Common myeloid progenitor, CD34-positive (primary cell): ENCODE measurements at regions not wholly inside any gene's neighbourhood (a gene's known extent, or its start where the extent isn't known, plus 50 kb on each side); places are given as distances from the start of the nearest gene placed in this dataset.

Source experiments
- CTCF ChIA-PET: fragments of 350-600 bp; sonication (Branson Sonifier 250); formaldehyde crosslinking; loops from one replicate; lab custom pipeline; 2021; ENCODE audit warnings: antibody characterized with exemption; lab: Charles Lee
- POLR2A ChIA-PET: fragments of 350-600 bp; sonication (Branson Sonifier 250); formaldehyde crosslinking; loops from one replicate; lab custom pipeline; 2021; ENCODE audit warnings: antibody characterized with exemption; lab: Charles Lee
- DNase-seq, 3 donors: peaks; one replicate each; pipeline versions ENCODE4 v3.0.0 to v3.0.0-alpha.2; 2013
- H3K27ac ChIP-seq, 2 experiments: 1 replicate in 1 of 2; 2 replicates in 1 of 2; pipeline ENCODE4 v1.7.0; 2013; ENCODE audit warnings: inconsistent platforms in 2 of 2, low read length in 2 of 2, mild to moderate bottlenecking in 2 of 2, low read depth in 1 of 2, moderate library complexity in 1 of 2; ENCODE audit not compliant: severe bottlenecking in 2 of 2, insufficient read depth in 1 of 2, poor library complexity in 1 of 2
- H3K27me3 ChIP-seq, 5 experiments: replicated peaks in 2 of 5; 1 replicate in 3 of 5; 2 replicates in 2 of 5; pipeline versions ENCODE4 v1.6.1 to v1.7.0; 2013; ENCODE audit warnings: low read length in 4 of 5, mild to moderate bottlenecking in 2 of 5, moderate library complexity in 2 of 5, inconsistent platforms in 1 of 5; ENCODE audit not compliant: insufficient read depth in 5 of 5, control insufficient read depth in 4 of 5
- H3K36me3 ChIP-seq, 4 experiments: 1 replicate in 2 of 4; 2 replicates in 2 of 4; pipeline versions ENCODE4 v1.6.1 to v1.7.0; 2013; ENCODE audit warnings: low read length in 3 of 4, control low read depth in 1 of 4, mild to moderate bottlenecking in 1 of 4; ENCODE audit not compliant: control insufficient read depth in 4 of 4, insufficient read depth in 4 of 4
- H3K4me1 ChIP-seq, 4 experiments: 1 replicate in 3 of 4; 2 replicates in 1 of 4; pipeline versions ENCODE4 v1.6.1 to v1.7.1; 2013; ENCODE audit warnings: low read length in 3 of 4, mild to moderate bottlenecking in 3 of 4, control low read depth in 1 of 4, inconsistent platforms in 1 of 4, moderate library complexity in 1 of 4; ENCODE audit not compliant: control insufficient read depth in 4 of 4, insufficient read depth in 4 of 4; ENCODE audit errors: control extremely low read depth in 1 of 4
- H3K4me3 ChIP-seq, 7 experiments: 1 replicate in 4 of 7; 2 replicates in 3 of 7; pipeline versions ENCODE4 v1.5.1 to v1.7.0; 2013; ENCODE audit warnings: mild to moderate bottlenecking in 7 of 7, low read length in 6 of 7, moderate library complexity in 6 of 7, inconsistent platforms in 2 of 7, low read depth in 2 of 7, control low read depth in 1 of 7; ENCODE audit not compliant: insufficient read depth in 4 of 7, control insufficient read depth in 1 of 7; ENCODE audit errors: extremely low read depth in 1 of 7
- H3K9me3 ChIP-seq, 5 experiments: 1 replicate in 4 of 5; 2 replicates in 1 of 5; pipeline versions ENCODE4 v1.6.1 to v1.7.1; 2013; ENCODE audit warnings: low read length in 4 of 5, mild to moderate bottlenecking in 2 of 5, inconsistent platforms in 1 of 5, low read depth in 1 of 5, moderate library complexity in 1 of 5; ENCODE audit not compliant: control insufficient read depth in 4 of 5, insufficient read depth in 2 of 5; ENCODE audit errors: control extremely low read depth in 1 of 5
- WGBS: methylation state at CpG from one replicate; pipeline ENCODE4 v1.1.5; 2013; ENCODE audit not compliant: insufficient coverage; 5-methylcytosine and 5-hydroxymethylcytosine counted together

DNA sequence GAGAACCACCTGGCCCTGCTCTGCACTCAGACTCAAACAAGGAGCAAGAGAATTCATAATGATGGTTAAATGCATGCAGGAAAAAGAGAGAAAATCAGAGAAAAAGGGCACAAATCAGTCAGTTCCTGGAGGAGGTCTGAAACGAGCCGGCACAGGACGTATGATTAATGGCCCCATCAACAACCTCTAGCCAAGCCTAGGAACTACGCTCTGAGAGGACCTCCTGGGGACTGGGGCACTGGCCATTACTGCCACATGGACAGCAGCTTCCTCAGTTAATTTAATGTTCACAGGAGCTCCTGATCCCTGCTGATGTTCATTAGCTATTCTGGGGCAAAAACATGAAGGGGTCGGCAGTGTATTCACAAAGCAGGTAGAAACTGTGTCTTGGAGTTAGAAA is 238.1 kb downstream of the MED10 start:
- no peaks in the 10 kb centered on the region for H3K4me1 ChIP-seq
- 37% methylated on average over 4 of the region's 5 CpGs for WGBS
- no peaks in the 10 kb centered on the region for H3K36me3 ChIP-seq
- no peaks in the 10 kb centered on the region for H3K27me3 ChIP-seq
- DNase-seq = no peak
- no peak overlapping the region for H3K4me3 ChIP-seq
- ChIA-PET POLR2A (no interaction called here), CTCF (no interaction called here)
- no peaks in the 10 kb centered on the region for H3K9me3 ChIP-seq
- no peak overlapping the region for H3K27ac ChIP-seq

GRCh38 chr5:6135977-6136376 is 242.4 kb downstream of the MED10 start:
- CTCF ChIA-PET = no interaction called here
- no peak overlapping the region for H3K4me3 ChIP-seq
- no peaks in the 10 kb centered on the region for H3K9me3 ChIP-seq
- H3K27me3 ChIP-seq = no peaks in the 10 kb centered on the region
- no peaks in the 10 kb centered on the region for H3K36me3 ChIP-seq
- no peak overlapping the region for H3K27ac ChIP-seq
- POLR2A ChIA-PET = no interaction called here
- no peak for DNase-seq
- 83% methylated on average over 4 of the region's 5 CpGs for WGBS
- no peaks in the 10 kb centered on the region for H3K4me1 ChIP-seq

DNA sequence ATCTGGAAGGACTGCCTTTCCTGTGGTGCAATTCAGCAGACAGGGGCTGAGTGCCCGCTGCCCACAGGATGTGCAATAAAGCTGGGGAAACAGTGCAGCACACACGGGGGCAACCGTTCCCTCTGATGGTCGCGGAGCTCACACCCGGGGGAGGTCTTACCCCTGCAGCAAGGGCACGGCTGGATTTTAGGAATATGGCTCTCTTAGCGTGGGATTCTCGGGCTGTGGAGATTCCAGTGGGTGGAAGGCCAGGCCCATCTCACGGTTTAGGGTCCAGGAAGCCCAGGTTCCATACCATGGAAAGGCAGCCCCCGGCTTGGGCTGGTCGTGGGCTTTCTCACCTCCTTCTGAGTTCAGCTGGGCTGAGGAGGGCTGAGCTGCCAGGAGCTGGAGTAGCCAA is 244.1 kb downstream of the MED10 start:
- Histone ChIP-seq H3K9me3 (no peaks in the 10 kb centered on the region), H3K36me3 (no peaks in the 10 kb centered on the region), H3K4me3 (no peak overlapping the region), H3K27me3 (no peaks in the 10 kb centered on the region), H3K4me1 (no peaks in the 10 kb centered on the region), H3K27ac (no peak overlapping the region)
- DNase-seq = no peak
- POLR2A ChIA-PET = no interaction called here
- whole genome bisulfite sequencing = 91% methylated on average over 12 of the region's 12 CpGs
- CTCF ChIA-PET = interaction anchor here (0.7 kb wide), 1 partner anchor 487 kb away, joined by 3 read pairs; no protein-coding TSS in a partner anchor

DNA sequence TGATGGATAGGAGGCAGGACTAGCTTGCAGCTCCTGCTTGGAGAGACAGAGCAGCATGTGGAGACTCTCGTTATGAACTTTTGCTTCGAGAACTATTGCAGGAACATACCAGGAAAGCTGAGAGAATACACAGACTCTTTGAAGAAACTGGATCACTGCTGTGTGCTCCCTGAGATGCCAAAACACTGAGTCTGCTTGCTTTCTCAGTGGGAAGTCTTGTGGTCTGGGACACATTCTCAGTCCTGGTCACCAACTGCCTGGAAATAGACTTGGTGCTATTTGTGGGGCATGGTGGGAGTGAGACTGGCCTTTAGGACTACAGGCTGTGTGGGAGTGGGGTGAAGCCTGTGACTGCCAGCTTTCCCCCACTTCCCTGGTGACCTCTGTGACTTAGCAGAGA is 252.6 kb downstream of the MED10 start:
- Histone ChIP-seq H3K9me3 (peaks cover 0 to 4% (median 0%) of the 10 kb centered on the region in 5 experiments), H3K27me3 (no peaks in the 10 kb centered on the region), H3K36me3 (no peaks in the 10 kb centered on the region), H3K4me3 (no peak overlapping the region), H3K27ac (no peak overlapping the region), H3K4me1 (no peaks in the 10 kb centered on the region)
- DNase-seq = no peak
- CTCF ChIA-PET = no interaction called here
- 86% methylated on average over 2 of the region's 2 CpGs for WGBS
- POLR2A ChIA-PET = no interaction called here

- Histone ChIP-seq H3K4me1 (no peaks in the 10 kb centered on the region), H3K27ac (no peak overlapping the region), H3K27me3 (no peaks in the 10 kb centered on the region), H3K36me3 (no peaks in the 10 kb centered on the region), H3K9me3 (peaks cover 0 to under 1% (median 0%) of the 10 kb centered on the region in 5 experiments), H3K4me3 (no peak overlapping the region)
- 92% methylated on average over 3 of the region's 4 CpGs for WGBS
- ChIA-PET CTCF (no interaction called here), POLR2A (no interaction called here)
- no peak for DNase-seq
Observed at GRCh38 chr5:6118691-6119090, 259.7 kb downstream of the MED10 start.

DNA sequence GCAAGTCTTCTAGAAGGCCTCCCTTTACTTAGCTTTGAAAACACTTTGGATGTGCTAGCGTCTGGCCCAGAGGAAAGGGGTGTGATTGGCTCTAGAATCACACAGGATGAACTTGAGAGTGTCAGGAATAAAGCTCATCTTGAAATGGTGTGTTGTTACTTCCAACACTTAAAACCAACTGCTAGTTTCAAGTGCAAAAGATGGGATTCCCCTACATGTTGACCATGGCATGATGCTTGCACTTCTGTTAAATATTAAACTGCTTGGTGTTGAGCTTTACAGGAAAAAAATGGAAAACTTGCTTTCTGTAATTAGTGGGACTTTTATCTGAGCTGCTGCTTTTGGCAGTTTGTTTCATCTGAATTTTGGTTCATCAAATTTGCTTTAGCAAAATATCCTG is 261.1 kb downstream of the MED10 start:
- ChIA-PET CTCF (no interaction called here), POLR2A (no interaction called here)
- Histone ChIP-seq H3K9me3 (no peaks in the 10 kb centered on the region), H3K36me3 (no peaks in the 10 kb centered on the region), H3K4me3 (no peak overlapping the region), H3K4me1 (no peaks in the 10 kb centered on the region), H3K27me3 (no peaks in the 10 kb centered on the region), H3K27ac (no peak overlapping the region)
- WGBS = no CpG with 5 or more reads among the region's 1 CpG
- no peak for DNase-seq

DNA sequence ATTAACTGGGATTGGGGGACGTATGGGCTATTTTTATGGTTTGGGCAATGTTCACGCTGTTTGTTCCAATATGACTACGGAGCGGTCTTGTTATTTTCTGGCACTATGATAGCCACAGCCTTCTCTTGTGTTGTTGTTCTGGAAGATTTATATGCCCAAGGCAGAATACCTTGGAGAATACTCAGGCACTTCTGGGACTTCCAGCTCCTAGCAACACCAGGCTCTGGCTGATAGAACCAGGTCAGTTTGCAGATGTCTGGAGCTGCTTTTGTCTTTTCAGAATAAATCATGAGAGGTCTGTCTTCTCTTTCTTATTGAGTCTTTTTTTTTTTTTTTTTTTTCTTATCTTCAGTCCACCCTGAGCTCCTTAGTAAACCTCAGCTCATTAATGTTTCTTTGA is 262.5 kb downstream of the MED10 start:
- no CpG with 5 or more reads among the region's 4 CpGs for WGBS

More for the DNA sequence above, 262.5 kb downstream of the MED10 start:
- CTCF ChIA-PET = interaction anchor here (0.6 kb wide), 1 partner anchor 705 kb away, joined by 4 read pairs; no protein-coding TSS in a partner anchor
- no peak overlapping the region for H3K27ac ChIP-seq
- POLR2A ChIA-PET = no interaction called here
- no peaks in the 10 kb centered on the region for H3K36me3 ChIP-seq
- H3K4me3 ChIP-seq = no peak overlapping the region
- no peaks in the 10 kb centered on the region for H3K9me3 ChIP-seq
- H3K27me3 ChIP-seq = no peaks in the 10 kb centered on the region
- no peaks in the 10 kb centered on the region for H3K4me1 ChIP-seq
- no peak for DNase-seq
